Endothelial cell of umbilical vein (primary cell): ENCODE measurements at regions not wholly inside any gene's neighbourhood (a gene's known extent, or its start where the extent isn't known, plus 50 kb on each side); places are given as distances from the start of the nearest gene placed in this dataset.

Experiments
- BruUV-seq: library from RNA; stranded (reverse); fragments of 400-500 nt; replicated peaks from 2 replicates; lab custom pipeline; 2021; lab: Mats Ljungman, UMichigan
- CTCF ChIA-PET: fragments of 300-600, 350-600 bp; sonication (Branson Sonifier 250); formaldehyde crosslinking; loops from one replicate; lab custom pipeline; 2021; ENCODE audit warnings: antibody characterized with exemption, inconsistent platforms; lab: Charles Lee
- POLR2A ChIA-PET: fragments of 300-600, 350-600 bp; sonication (Branson Sonifier 250); formaldehyde crosslinking; loops from one replicate; lab custom pipeline; 2021; ENCODE audit warnings: antibody characterized with exemption, inconsistent platforms; lab: Charles Lee
- DNase-seq: peaks from one replicate; pipeline ENCODE4 v3.0.0-alpha.2; 2011; ENCODE audit warnings: low read depth, low spot score
- FAIRE-seq: peaks from 2 replicates; lab custom pipeline; 2011; peaks lifted over from hg19 to GRCh38; lab: Jason Lieb, UNC
- H2AFZ ChIP-seq: 2 replicates; pipeline ENCODE4 v1.6.0; 2012; ENCODE audit warnings: low read depth, low read length, control low read depth, inconsistent platforms
- H3K27ac ChIP-seq: 2 replicates; pipeline ENCODE4 v1.5.1; 2011; ENCODE audit warnings: low read depth, mild to moderate bottlenecking, control low read depth, low read length, moderate library complexity; ENCODE audit not compliant: insufficient read depth
- H3K27me3 ChIP-seq, 2 experiments: 2 replicates each; pipeline versions ENCODE4 v1.6.0 to v1.6.1; 2011; ENCODE audit warnings: low read length in 2 of 2, mixed read lengths in 1 of 2; ENCODE audit not compliant: control insufficient read depth in 2 of 2, insufficient read depth in 2 of 2
- H3K36me3 ChIP-seq, 2 experiments: 2 replicates in 1 of 2; 3 replicates in 1 of 2; pipeline ENCODE4 v1.5.1; 2011; ENCODE audit warnings: low read length in 2 of 2, mild to moderate bottlenecking in 1 of 2, moderate library complexity in 1 of 2; ENCODE audit not compliant: control insufficient read depth in 2 of 2, insufficient read depth in 2 of 2; ENCODE audit errors: extremely low read depth in 1 of 2
- H3K4me1 ChIP-seq: 3 replicates; pipeline ENCODE4 v1.5.1; 2011; ENCODE audit warnings: mild to moderate bottlenecking, low read length; ENCODE audit not compliant: control insufficient read depth, insufficient read depth; ENCODE audit errors: extremely low read depth
- H3K4me2 ChIP-seq: 2 replicates; pipeline ENCODE4 v1.6.1; 2011; ENCODE audit warnings: low read length, control low read depth, mixed read lengths; ENCODE audit not compliant: insufficient read depth
- H3K4me3 ChIP-seq, 3 experiments: fragments of 200-600 bp in 1 of 3; sonication (generic), shearing (Covaris generic) in 1 of 3; replicated peaks in 1 of 3; 2 replicates each; pipeline ENCODE4 v1.5.1; 2011 to 2016; ENCODE audit warnings: control low read depth in 3 of 3, low read length in 3 of 3, mild to moderate bottlenecking in 2 of 3, inconsistent platforms in 1 of 3, low read depth in 1 of 3, moderate library complexity in 1 of 3; ENCODE audit not compliant: insufficient read depth in 1 of 3
- H3K79me2 ChIP-seq: 2 replicates; pipeline ENCODE4 v1.6.0; 2012; ENCODE audit warnings: low read length, inconsistent platforms; ENCODE audit not compliant: control insufficient read depth, insufficient read depth
- H3K9ac ChIP-seq: replicated peaks from 2 replicates; pipeline ENCODE3; 2011; ENCODE audit warnings: low read length, control low read depth; ENCODE audit not compliant: insufficient read depth; ENCODE audit errors: extremely low read depth
- H3K9me1 ChIP-seq: replicated peaks from 3 replicates; pipeline ENCODE4 v1.6.0; 2011; ENCODE audit warnings: mild to moderate bottlenecking, low read length; ENCODE audit not compliant: control insufficient read depth, insufficient read depth; ENCODE audit errors: extremely low read depth
- H3K9me3 ChIP-seq: replicated peaks from 2 replicates; pipeline ENCODE4 v1.5.1; 2012; ENCODE audit warnings: low read length, inconsistent platforms; ENCODE audit not compliant: control insufficient read depth, insufficient read depth
- H4K20me1 ChIP-seq: replicated peaks from 2 replicates; pipeline ENCODE3; 2011; ENCODE audit warnings: mild to moderate bottlenecking, low read length; ENCODE audit not compliant: control insufficient read depth, insufficient read depth; ENCODE audit errors: extremely low read depth
- CTCF ChIP-seq, 2 donors: IDR thresholded peaks; 1 replicate in 1 of 2; 2 replicates in 1 of 2; pipeline ENCODE4 v1.5.1; 2011; ENCODE audit warnings: low read length in 2 of 2, mild to moderate bottlenecking in 2 of 2, moderate library complexity in 2 of 2, control low read depth in 1 of 2, inconsistent platforms in 1 of 2, low read depth in 1 of 2; ENCODE audit not compliant: insufficient read depth in 1 of 2; ENCODE audit errors: extremely low read depth in 1 of 2
- EZH2 ChIP-seq: IDR thresholded peaks from 2 replicates; pipeline ENCODE4 v1.6.1; 2012; ENCODE audit warnings: borderline replicate concordance, low read depth, mild to moderate bottlenecking, moderate library complexity, low read length, inconsistent platforms; ENCODE audit not compliant: severe bottlenecking
- FOS ChIP-seq: IDR thresholded peaks from 2 replicates; pipeline ENCODE4 v1.6.1; 2011; ENCODE audit warnings: mild to moderate bottlenecking, low read length, moderate library complexity, borderline replicate concordance; ENCODE audit not compliant: insufficient read depth
- GATA2 ChIP-seq: IDR thresholded peaks from 2 replicates; pipeline ENCODE4 v1.7.0; 2011; ENCODE audit warnings: low read depth, mild to moderate bottlenecking, moderate library complexity, mixed read lengths, low read length; ENCODE audit not compliant: insufficient read length, insufficient read depth
- JUN ChIP-seq: IDR thresholded peaks from 2 replicates; pipeline ENCODE4 v1.6.1; 2011; ENCODE audit warnings: borderline replicate concordance, low read depth; ENCODE audit not compliant: insufficient read length, insufficient read depth
- MAX ChIP-seq: IDR thresholded peaks from 2 replicates; pipeline ENCODE4 v1.6.1; 2011; ENCODE audit not compliant: insufficient read depth, insufficient read length
- MYC ChIP-seq: IDR thresholded peaks from one replicate; pipeline ENCODE4 v1.6.1; 2011; ENCODE audit warnings: mild to moderate bottlenecking, low read depth, low read length
- POLR2A ChIP-seq: IDR thresholded peaks from 2 replicates; pipeline ENCODE4 v1.6.1; 2012; ENCODE audit warnings: low read depth, mild to moderate bottlenecking, control low read depth, low read length
- POLR2AphosphoS5 ChIP-seq: IDR thresholded peaks from 2 replicates; pipeline ENCODE4 v1.6.1; 2012; ENCODE audit warnings: low read depth, mild to moderate bottlenecking, control low read depth, low read length, moderate library complexity; ENCODE audit not compliant: insufficient read depth
- dilution Hi-C: fragments of 300-500 bp; cut with MboI; formaldehyde crosslinking; loops from one replicate; pipeline ENCODE4 v1.15.0; 2019; ENCODE audit warnings: low sequenced_read_pairs; ENCODE audit not compliant: extremely low pct_ligation_motif_present
- intact Hi-C: fragments of 100-400 bp; cut with micrococcal nuclease; formaldehyde crosslinking; loops from one replicate; pipeline ENCODE4 v1.10.0; 2022

- H3K27me3 ChIP-seq: no peaks in the 10 kb centered on the region
- POLR2A ChIA-PET: no interaction called here
- FAIRE-seq: no peak
- intact Hi-C loops (no loop called here), dilution Hi-C loops (no loop called here)
- BruUV-seq: no TSS peak
- no peaks in the 10 kb centered on the region for H3K9me3 ChIP-seq
- H3K79me2 ChIP-seq: no peaks in the 10 kb centered on the region
- H3K9me1 ChIP-seq: no peaks in the 10 kb centered on the region
- no peaks in the 10 kb centered on the region for H4K20me1 ChIP-seq
- H3K4me3 ChIP-seq: no peak overlapping the region
- no peak overlapping the region for H2AFZ ChIP-seq
- no peak overlapping the region for H3K9ac ChIP-seq
- H3K4me1 ChIP-seq: no peaks in the 10 kb centered on the region
- no peak overlapping the region for H3K4me2 ChIP-seq
- CTCF ChIA-PET: no interaction called here
- TF ChIP-seq JUN (no peak), POLR2A (no peak), MAX (no peak), FOS (no peak), EZH2 (no peak), CTCF (IDR thresholded peaks at IDR 0.05; ENCODE audit: extremely low read depth in 1 of 2, insufficient read depth in 1 of 2, low read depth in 1 of 2, low read length in 2 of 2) (no peak)
- no peak overlapping the region for H3K27ac ChIP-seq
- H3K36me3 ChIP-seq: no peaks in the 10 kb centered on the region
- DNase-seq: no peak
These were observed 609.4 kb upstream of the CNTNAP5 start for GRCh38 chr2:123415678-123416077.

- Histone ChIP-seq H3K27me3 (no peaks in the 10 kb centered on the region), H3K4me2 (no peak overlapping the region), H3K9me1 (no peaks in the 10 kb centered on the region), H3K9ac (no peak overlapping the region), H2AFZ (no peak overlapping the region), H3K36me3 (no peaks in the 10 kb centered on the region), H4K20me1 (no peaks in the 10 kb centered on the region), H3K4me1 (no peaks in the 10 kb centered on the region), H3K79me2 (no peaks in the 10 kb centered on the region), H3K9me3 (peaks cover 2% of the 10 kb centered on the region), H3K4me3 (no peak overlapping the region), H3K27ac (no peak overlapping the region)
- FAIRE-seq (no peak), DNase-seq (no peak)
- POLR2A ChIA-PET: no interaction called here
- dilution Hi-C loops: no loop called here
- no peak for TF ChIP-seq CTCF (IDR thresholded peaks at IDR 0.05; ENCODE audit: extremely low read depth in 1 of 2, insufficient read depth in 1 of 2, low read depth in 1 of 2, low read length in 2 of 2)
- TF ChIP-seq EZH2: no peak
- no peak for TF ChIP-seq GATA2
- no peak for TF ChIP-seq POLR2A
- no peak for TF ChIP-seq POLR2AphosphoS5
- no peak for TF ChIP-seq MAX
- TF ChIP-seq MYC: no peak
- TF ChIP-seq JUN: no peak
- no peak for TF ChIP-seq FOS
- intact Hi-C loops: no loop called here
- CTCF ChIA-PET: no interaction called here
- no TSS peak for BruUV-seq
These were observed 605.1 kb upstream of the CNTNAP5 start for GRCh38 chr2:123419976-123420375.
